Glomerular visceral epithelial cell (primary cell): ENCODE measurements at regions not wholly inside any gene's neighbourhood (a gene's known extent, or its start where the extent isn't known, plus 50 kb on each side); places are given as distances from the start of the nearest gene placed in this dataset.

ENCODE experiments used
- DNase-seq: peaks from one replicate; pipeline ENCODE4 v3.0.0-alpha.2; 2016; ENCODE audit errors: extremely low spot score

- no peak for DNase-seq
These were observed 153.9 kb upstream of the MPPED2 start for GRCh38 chr11:30740091-30740490.

DNA sequence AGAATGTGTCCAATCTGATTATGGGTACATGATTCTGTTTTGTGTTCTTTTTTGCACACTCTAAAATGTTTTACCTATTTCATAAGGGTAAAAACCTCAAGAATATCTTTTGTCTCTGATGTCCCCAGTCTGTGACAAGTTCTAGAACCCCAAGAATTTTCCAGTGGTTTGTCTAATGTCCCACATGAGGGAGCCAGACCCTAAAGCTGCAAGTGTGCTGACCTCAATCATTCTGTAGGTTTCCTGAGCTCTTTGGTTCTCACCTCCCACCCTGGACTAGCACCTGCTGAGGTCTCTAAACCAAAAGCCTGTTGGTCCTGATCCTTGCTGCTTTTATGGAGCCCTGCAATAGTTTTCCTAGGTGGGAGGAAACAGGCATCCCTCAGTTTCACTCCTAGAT is 149.8 kb upstream of the MPPED2 start:
- DNase-seq: no peak

- DNase-seq: no peak
These were observed 147.6 kb upstream of the MPPED2 start for GRCh38 chr11:30733748-30734147.

DNA sequence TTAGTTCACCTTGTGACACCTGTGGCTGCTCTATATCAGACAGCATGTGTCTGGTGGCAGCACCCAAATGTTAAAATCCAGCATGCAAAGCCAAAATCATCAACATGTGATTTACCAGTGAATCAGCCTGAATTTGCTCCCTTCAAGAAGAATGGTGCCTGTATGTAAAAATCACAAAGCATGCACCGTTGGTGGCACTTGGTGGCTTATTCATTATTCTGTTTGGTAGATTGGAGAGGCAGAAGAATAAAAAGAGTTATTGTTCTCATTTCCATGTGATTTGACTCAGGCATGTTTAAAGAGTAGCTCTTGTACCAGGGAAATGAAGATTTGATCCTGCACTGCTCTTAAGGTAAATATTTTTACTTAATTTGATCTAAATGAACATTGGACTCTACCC is 143.9 kb upstream of the MPPED2 start:
- DNase-seq: no peak

GRCh38 chr11:30729187-30729713 is 143.1 kb upstream of the MPPED2 start:
- no peak for DNase-seq

DNA sequence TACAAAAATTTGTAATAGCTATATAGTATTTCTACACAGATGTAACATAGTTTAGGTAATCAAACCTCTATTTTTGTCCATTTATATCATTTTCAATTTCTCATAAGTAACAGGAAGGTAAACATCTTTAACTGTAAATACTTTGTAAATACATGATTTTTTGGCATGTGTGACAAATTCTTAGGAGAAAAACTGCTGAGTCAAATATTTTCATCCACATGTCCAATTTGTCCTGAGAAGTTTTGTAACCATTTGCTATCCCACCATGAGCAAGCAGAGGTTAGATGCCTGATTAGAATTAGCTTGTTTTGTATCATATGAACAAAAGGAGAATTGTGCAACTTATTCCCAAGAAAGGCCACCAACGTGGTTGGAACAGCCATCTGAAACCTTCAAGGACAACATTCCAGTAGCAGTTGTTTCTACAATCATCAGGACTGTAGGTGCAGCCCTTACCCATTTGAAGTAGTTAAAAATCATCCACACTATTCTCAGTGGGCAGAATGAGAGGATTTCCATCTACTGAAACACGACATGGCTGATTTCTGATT is 139.6 kb upstream of the MPPED2 start:
- DNase-seq: no peak

DNA sequence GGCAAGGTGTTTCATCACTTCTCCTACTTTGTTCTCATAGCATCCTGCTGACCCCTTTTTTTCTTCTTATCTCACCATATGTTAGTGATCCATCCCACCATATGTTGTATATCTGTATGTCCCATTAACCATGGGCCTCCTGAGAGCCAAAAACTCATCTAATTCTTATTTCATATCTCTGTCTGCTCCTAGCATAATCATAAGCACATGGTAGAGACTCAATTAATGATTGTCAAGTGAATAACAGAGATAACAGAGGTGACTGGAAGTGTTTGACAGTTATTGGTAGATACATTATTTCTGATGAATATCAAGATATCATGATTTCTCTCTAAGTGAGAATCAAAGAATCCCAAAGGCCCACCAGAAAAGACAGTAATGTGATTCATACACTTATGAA is 138.1 kb upstream of the MPPED2 start:
- DNase-seq: no peak

DNA sequence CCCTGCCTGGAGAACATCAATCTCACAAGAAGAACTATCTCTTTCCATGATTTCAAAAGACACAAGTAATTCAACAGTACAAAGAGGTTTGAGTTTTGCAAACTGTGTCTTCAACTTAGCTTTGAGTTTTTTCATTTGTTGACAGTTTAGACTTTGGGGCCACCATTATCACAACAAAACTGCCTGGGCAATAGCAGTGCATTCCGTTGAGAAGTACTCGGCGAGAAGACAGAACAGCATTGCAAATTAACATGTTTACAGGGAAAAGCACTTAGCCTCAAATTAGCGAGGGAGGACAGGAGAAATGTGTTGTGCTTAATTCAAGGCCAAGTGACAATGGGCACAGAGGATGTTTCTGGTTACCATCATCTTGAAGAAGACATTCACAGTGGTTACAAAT is 133.2 kb upstream of the MPPED2 start:
- DNase-seq: no peak

DNA sequence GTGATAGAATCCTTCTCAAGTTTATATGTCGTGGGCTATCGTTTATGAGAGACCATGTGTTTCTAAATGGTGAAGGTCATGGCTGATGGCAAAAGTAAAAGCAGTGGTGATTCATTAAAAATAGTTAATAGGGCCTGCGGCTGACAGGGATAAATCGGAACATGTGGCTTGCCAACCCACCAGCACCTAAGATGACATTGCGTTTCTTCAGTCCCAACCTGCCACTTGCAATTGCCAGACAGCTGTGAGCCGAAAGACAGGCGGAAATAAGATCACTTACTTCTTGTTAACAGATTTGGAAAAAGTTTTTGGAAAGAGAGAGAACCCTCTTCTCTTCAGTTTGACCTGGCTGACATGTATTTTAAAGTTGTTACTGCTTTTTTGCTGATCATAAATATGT is 131.5 kb upstream of the MPPED2 start:
- no peak for DNase-seq

DNA sequence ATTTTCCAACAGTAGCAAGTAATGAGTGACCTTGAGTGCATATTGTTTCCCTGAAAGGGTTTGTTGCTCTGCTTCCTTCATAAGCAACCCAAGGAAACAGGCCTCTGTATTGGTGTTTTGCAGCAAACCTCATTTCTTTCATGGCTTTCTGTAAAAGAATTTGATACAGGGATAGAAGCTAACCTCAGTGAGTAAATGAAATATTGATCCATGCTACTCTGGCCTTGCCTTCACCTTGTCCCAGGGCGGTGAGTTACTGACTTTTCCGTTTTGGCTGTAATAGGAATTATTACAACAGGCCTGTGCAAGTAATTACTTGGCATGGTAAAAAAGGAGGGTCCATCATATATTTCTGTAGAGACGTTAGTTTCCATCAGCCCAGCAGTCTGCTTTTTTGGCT is 130.9 kb upstream of the MPPED2 start:
- no peak for DNase-seq

DNA sequence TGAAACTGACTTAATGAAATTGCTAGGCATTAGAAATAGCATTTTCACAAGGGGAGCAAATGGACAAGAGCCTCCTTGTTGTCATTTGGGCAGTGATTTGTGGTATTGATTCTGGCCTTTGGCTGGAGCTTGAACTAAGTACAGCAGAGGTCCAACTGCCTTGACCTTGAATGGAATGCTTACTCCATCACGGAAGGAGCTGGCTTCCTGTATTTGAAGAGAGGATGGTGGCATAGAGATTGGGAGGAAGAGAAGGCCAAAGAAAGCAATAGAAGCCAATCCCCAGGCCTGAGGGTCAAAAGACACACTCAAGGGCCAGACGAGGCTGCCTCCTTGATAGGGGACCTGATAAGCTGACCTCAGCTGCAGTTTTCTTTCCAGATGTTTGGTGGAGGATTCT is 126.6 kb upstream of the MPPED2 start:
- DNase-seq: no peak

GRCh38 chr11:30710221-30710620 is 124.1 kb upstream of the MPPED2 start:
- no peak for DNase-seq

GRCh38 chr11:30707110-30707509 is 121.0 kb upstream of the MPPED2 start:
- DNase-seq: no peak

GRCh38 chr11:30705913-30706675 is 119.9 kb upstream of the MPPED2 start:
- no peak for DNase-seq

DNA sequence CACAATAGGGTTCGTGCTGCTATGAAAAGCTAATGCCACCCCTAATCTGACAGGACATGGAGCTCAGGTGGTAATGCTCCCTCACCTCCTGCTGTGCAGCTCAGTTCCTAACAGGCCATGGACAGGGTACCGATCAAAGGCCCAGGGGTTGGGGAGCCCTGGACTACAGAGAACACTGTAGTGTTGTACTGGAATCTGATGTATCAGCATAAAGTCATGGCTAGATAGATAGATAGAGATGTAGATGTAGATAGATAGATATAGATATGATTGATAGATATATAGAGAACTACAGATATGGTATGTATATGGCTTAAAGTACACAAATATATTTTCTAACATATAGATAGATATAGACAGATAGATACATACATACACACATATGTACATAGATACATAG is 112.3 kb upstream of the MPPED2 start:
- DNase-seq: no peak

- no peak for DNase-seq
These were observed 110.9 kb upstream of the MPPED2 start for GRCh38 chr11:30697032-30697431.

DNA sequence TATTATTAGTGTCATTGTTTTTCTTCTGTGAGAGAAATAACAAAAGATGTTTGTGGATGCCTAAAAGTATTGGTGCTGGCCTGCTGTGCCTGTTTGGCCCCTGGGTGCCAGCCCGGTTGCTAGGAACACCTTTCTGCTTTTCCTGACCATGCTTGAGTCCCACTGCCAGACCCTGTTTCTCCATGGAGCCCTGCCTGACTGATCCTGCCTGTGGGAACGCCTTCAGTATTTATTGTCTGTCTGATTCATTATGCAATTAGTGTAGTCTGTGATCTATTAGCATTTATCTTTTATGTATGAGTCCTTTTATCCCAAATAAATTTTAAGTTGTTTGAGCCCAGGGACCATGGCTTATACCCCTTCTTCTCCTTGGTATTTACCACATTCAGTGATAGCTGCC is 98.6 kb upstream of the MPPED2 start:
- no peak for DNase-seq

DNA sequence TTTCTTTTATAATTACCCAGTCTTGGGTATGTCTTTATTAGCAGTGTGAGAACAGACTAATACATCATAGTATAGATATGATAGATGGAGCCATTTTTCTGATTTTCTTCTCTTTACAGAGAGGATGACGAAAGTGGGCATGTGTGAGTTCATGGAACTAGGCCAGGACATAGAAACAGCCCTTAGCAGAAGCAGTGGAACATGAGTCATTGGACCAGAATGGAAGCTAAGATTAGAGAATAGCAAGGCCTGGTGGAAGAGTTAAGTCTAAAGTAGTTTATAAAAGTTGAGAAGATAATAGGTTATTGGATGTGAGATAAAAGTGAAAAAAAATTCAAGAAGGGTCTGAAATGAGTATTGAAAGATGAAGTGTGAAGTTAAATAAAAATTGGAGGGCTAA is 97.0 kb upstream of the MPPED2 start:
- DNase-seq: no peak

GRCh38 chr11:30666817-30667216 is 80.7 kb upstream of the MPPED2 start:
- DNase-seq: no peak

DNA sequence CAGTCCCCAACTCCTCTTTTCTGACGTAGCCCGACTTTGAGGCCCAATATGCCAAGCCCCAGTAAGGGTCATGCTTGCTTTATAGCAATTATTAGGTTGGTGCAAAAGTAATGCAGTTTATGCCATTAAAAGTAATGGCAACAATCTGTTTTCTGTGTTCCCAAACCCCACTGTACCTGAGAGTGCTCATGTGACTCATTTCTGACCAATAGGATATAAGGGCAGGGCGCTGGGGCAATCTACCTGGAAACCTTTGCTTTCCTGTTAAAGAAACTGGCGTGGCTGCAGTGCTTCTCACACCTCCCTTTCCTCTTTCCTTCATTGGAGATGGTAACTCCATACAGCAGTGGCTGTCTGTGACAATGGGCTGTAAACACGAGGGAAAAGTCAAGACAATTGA is 78.9 kb upstream of the MPPED2 start:
- no peak for DNase-seq

DNA sequence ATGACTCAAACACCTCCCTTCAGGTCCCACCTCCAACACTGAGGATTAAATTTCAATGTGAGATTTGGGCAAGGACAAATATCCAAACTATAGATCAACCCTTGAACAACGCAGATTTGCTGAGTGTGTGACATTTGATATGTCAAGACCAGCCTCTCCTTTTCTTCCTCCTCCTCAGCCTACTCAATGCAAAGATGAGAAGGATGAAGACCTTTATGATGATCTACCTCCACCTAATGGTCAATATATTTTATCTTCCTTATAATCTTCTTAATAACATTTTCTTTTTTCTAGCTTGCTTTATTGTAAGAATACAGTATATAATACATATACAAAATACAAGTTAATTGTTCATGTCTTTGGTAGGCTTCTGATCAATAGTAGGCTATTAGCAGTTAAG is 67.5 kb upstream of the MPPED2 start:
- no peak for DNase-seq

DNA sequence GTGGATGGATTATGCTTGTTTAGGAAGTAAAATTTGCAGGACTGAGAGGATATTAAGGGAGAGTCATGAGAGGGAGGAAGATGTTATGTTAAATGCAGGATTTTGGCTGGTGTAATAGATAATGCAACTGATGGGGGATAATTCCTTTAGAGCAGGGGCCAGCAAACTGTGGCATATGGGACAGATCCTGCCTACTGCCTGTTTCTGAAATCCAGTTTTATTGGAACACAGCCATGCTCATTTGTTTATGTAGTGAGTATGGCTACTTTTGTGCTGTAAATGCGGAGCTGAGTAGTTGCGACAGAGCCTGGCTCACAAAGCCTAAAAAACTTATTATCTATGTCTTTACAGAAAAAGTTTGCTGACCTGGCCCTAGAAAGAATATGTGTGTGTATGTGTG is 66.6 kb upstream of the MPPED2 start:
- no peak for DNase-seq

DNA sequence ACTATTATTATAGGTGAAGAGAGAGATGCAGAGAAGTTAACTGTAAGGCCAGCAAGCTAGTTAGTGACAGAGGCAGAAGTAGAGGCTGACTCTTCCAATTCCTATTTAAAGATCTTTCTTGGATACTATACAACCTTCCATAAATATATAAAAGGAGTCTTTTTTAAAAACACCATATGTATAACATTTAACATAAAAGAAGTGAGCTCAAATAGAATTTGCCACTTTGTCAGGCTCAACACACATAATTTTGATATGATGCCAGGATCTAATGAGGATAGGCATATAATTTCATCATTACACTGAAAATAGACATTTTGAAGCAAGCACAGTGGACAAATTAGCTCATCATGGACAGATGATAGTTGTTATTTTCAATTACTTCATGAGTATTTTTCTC is 64.1 kb upstream of the MPPED2 start:
- DNase-seq: no peak
